ENCODE measurements at regions not wholly inside any gene's neighbourhood (a gene's known extent, or its start where the extent isn't known, plus 50 kb on each side); places are given as distances from the start of the nearest gene placed in this dataset.

- Histone ChIP-seq H3K4me3 (ENCODE audit: low read depth in 2 of 2, low read length in 2 of 2) (no peak overlapping the region), H3K27ac (ENCODE audit: low read length) (no peak overlapping the region), H3K27me3 (ENCODE audit: control insufficient read depth, insufficient read depth, low read length) (no peaks in the 10 kb centered on the region; the same call in 1 of the 2 replicates), H3K36me3 (ENCODE audit: control insufficient read depth, insufficient read depth, low read length) (no peaks in the 10 kb centered on the region), H3K9me3 (ENCODE audit: control insufficient read depth, insufficient read depth, low read depth, low read length) (no peaks in the 10 kb centered on the region), H3K4me1 (ENCODE audit: control insufficient read depth, insufficient read depth, low read length) (no peaks in the 10 kb centered on the region)
- no TSS peak for BruUV-seq (replicated peaks)
- ATAC-seq (no peak), DNase-seq (ENCODE audit: low read depth, low spot score) (no peak)
- intact Hi-C loops (cut with micrococcal nuclease; ENCODE audit: unreplicated experiment): no loop called here
- CTCF ChIA-PET: no interaction called here
- TF ChIP-seq TCF7L2 (IDR thresholded peaks at IDR 0.05; ENCODE audit: low read depth, low read length) (no peak), POLR2AphosphoS5 (IDR thresholded peaks at IDR 0.05; ENCODE audit: low read depth, low read length) (no peak), REST (IDR thresholded peaks at IDR 0.05; ENCODE audit: insufficient read depth in 1 of 2, low read depth in 2 of 2, low read length in 1 of 2) (no peak), CTCF (IDR thresholded peaks at IDR 0.05) (no peak), SIN3A (IDR thresholded peaks at IDR 0.05; ENCODE audit: borderline replicate concordance, insufficient read depth, low read depth, low read length) (no peak)
- POLR2A ChIA-PET: no interaction called here
- in situ Hi-C loops (cut with HindIII; ENCODE audit: low pct_unique_long_range_greater_than_20kb, low sequenced_read_pairs): no loop called here
Measured at GRCh38 chr10:88091490-88092061, 228.2 kb downstream of the PTEN start.

GRCh38 chr10:88092265-88092664 is 228.8 kb downstream of the PTEN start:
- POLR2A ChIA-PET: no interaction called here
- TF ChIP-seq REST (IDR thresholded peaks at IDR 0.05; ENCODE audit: insufficient read depth in 1 of 2, low read depth in 2 of 2, low read length in 1 of 2) (no peak), CTCF (IDR thresholded peaks at IDR 0.05) (no peak), TCF7L2 (IDR thresholded peaks at IDR 0.05; ENCODE audit: low read depth, low read length) (no peak), SIN3A (IDR thresholded peaks at IDR 0.05; ENCODE audit: borderline replicate concordance, insufficient read depth, low read depth, low read length) (no peak), POLR2AphosphoS5 (IDR thresholded peaks at IDR 0.05; ENCODE audit: low read depth, low read length) (no peak)
- no peaks in the 10 kb centered on the region for H3K4me1 ChIP-seq (ENCODE audit: control insufficient read depth, insufficient read depth, low read length)
- in situ Hi-C loops (cut with HindIII; ENCODE audit: low pct_unique_long_range_greater_than_20kb, low sequenced_read_pairs) (no loop called here), intact Hi-C loops (cut with micrococcal nuclease; ENCODE audit: unreplicated experiment) (no loop called here)
- no peak overlapping the region for H3K27ac ChIP-seq (ENCODE audit: low read length)
- no peak for DNase-seq (ENCODE audit: low read depth, low spot score)
- no peak overlapping the region for H3K4me3 ChIP-seq (ENCODE audit: low read depth in 2 of 2, low read length in 2 of 2)
- no TSS peak for BruUV-seq (replicated peaks)
- H3K9me3 ChIP-seq (ENCODE audit: control insufficient read depth, insufficient read depth, low read depth, low read length): no peaks in the 10 kb centered on the region
- no peaks in the 10 kb centered on the region for H3K36me3 ChIP-seq (ENCODE audit: control insufficient read depth, insufficient read depth, low read length)
- peaks cover 2% of the 10 kb centered on the region; the same call in 1 of the 2 replicates for H3K27me3 ChIP-seq (ENCODE audit: control insufficient read depth, insufficient read depth, low read length)
- CTCF ChIA-PET: no interaction called here
- no peak for ATAC-seq

Data from Panc1 (cell line).